Endothelial cell of umbilical vein (primary cell): ENCODE measurements at regions not wholly inside any gene's neighbourhood (a gene's known extent, or its start where the extent isn't known, plus 50 kb on each side); places are given as distances from the start of the nearest gene placed in this dataset.

Source experiments
- BruUV-seq: library from RNA; stranded (reverse); fragments of 400-500 nt; replicated peaks from 2 replicates; lab custom pipeline; 2021; lab: Mats Ljungman, UMichigan
- CTCF ChIA-PET: fragments of 300-600, 350-600 bp; sonication (Branson Sonifier 250); formaldehyde crosslinking; loops from one replicate; lab custom pipeline; 2021; ENCODE audit warnings: antibody characterized with exemption, inconsistent platforms; lab: Charles Lee
- POLR2A ChIA-PET: fragments of 300-600, 350-600 bp; sonication (Branson Sonifier 250); formaldehyde crosslinking; loops from one replicate; lab custom pipeline; 2021; ENCODE audit warnings: antibody characterized with exemption, inconsistent platforms; lab: Charles Lee
- DNase-seq: peaks from one replicate; pipeline ENCODE4 v3.0.0-alpha.2; 2011; ENCODE audit warnings: low read depth, low spot score
- FAIRE-seq: peaks from 2 replicates; lab custom pipeline; 2011; peaks lifted over from hg19 to GRCh38; lab: Jason Lieb, UNC
- H2AFZ ChIP-seq: 2 replicates; pipeline ENCODE4 v1.6.0; 2012; ENCODE audit warnings: low read depth, low read length, control low read depth, inconsistent platforms
- H3K27ac ChIP-seq: 2 replicates; pipeline ENCODE4 v1.5.1; 2011; ENCODE audit warnings: low read depth, mild to moderate bottlenecking, control low read depth, low read length, moderate library complexity; ENCODE audit not compliant: insufficient read depth
- H3K27me3 ChIP-seq, 2 experiments: 2 replicates each; pipeline versions ENCODE4 v1.6.0 to v1.6.1; 2011; ENCODE audit warnings: low read length in 2 of 2, mixed read lengths in 1 of 2; ENCODE audit not compliant: control insufficient read depth in 2 of 2, insufficient read depth in 2 of 2
- H3K36me3 ChIP-seq, 2 experiments: 2 replicates in 1 of 2; 3 replicates in 1 of 2; pipeline ENCODE4 v1.5.1; 2011; ENCODE audit warnings: low read length in 2 of 2, mild to moderate bottlenecking in 1 of 2, moderate library complexity in 1 of 2; ENCODE audit not compliant: control insufficient read depth in 2 of 2, insufficient read depth in 2 of 2; ENCODE audit errors: extremely low read depth in 1 of 2
- H3K4me1 ChIP-seq: 3 replicates; pipeline ENCODE4 v1.5.1; 2011; ENCODE audit warnings: mild to moderate bottlenecking, low read length; ENCODE audit not compliant: control insufficient read depth, insufficient read depth; ENCODE audit errors: extremely low read depth
- H3K4me2 ChIP-seq: 2 replicates; pipeline ENCODE4 v1.6.1; 2011; ENCODE audit warnings: low read length, control low read depth, mixed read lengths; ENCODE audit not compliant: insufficient read depth
- H3K4me3 ChIP-seq, 3 experiments: fragments of 200-600 bp in 1 of 3; sonication (generic), shearing (Covaris generic) in 1 of 3; replicated peaks in 1 of 3; 2 replicates each; pipeline ENCODE4 v1.5.1; 2011 to 2016; ENCODE audit warnings: control low read depth in 3 of 3, low read length in 3 of 3, mild to moderate bottlenecking in 2 of 3, inconsistent platforms in 1 of 3, low read depth in 1 of 3, moderate library complexity in 1 of 3; ENCODE audit not compliant: insufficient read depth in 1 of 3
- H3K79me2 ChIP-seq: 2 replicates; pipeline ENCODE4 v1.6.0; 2012; ENCODE audit warnings: low read length, inconsistent platforms; ENCODE audit not compliant: control insufficient read depth, insufficient read depth
- H3K9ac ChIP-seq: replicated peaks from 2 replicates; pipeline ENCODE3; 2011; ENCODE audit warnings: low read length, control low read depth; ENCODE audit not compliant: insufficient read depth; ENCODE audit errors: extremely low read depth
- H3K9me1 ChIP-seq: replicated peaks from 3 replicates; pipeline ENCODE4 v1.6.0; 2011; ENCODE audit warnings: mild to moderate bottlenecking, low read length; ENCODE audit not compliant: control insufficient read depth, insufficient read depth; ENCODE audit errors: extremely low read depth
- H3K9me3 ChIP-seq: replicated peaks from 2 replicates; pipeline ENCODE4 v1.5.1; 2012; ENCODE audit warnings: low read length, inconsistent platforms; ENCODE audit not compliant: control insufficient read depth, insufficient read depth
- H4K20me1 ChIP-seq: replicated peaks from 2 replicates; pipeline ENCODE3; 2011; ENCODE audit warnings: mild to moderate bottlenecking, low read length; ENCODE audit not compliant: control insufficient read depth, insufficient read depth; ENCODE audit errors: extremely low read depth
- CTCF ChIP-seq, 2 donors: IDR thresholded peaks; 1 replicate in 1 of 2; 2 replicates in 1 of 2; pipeline ENCODE4 v1.5.1; 2011; ENCODE audit warnings: low read length in 2 of 2, mild to moderate bottlenecking in 2 of 2, moderate library complexity in 2 of 2, control low read depth in 1 of 2, inconsistent platforms in 1 of 2, low read depth in 1 of 2; ENCODE audit not compliant: insufficient read depth in 1 of 2; ENCODE audit errors: extremely low read depth in 1 of 2
- EZH2 ChIP-seq: IDR thresholded peaks from 2 replicates; pipeline ENCODE4 v1.6.1; 2012; ENCODE audit warnings: borderline replicate concordance, low read depth, mild to moderate bottlenecking, moderate library complexity, low read length, inconsistent platforms; ENCODE audit not compliant: severe bottlenecking
- FOS ChIP-seq: IDR thresholded peaks from 2 replicates; pipeline ENCODE4 v1.6.1; 2011; ENCODE audit warnings: mild to moderate bottlenecking, low read length, moderate library complexity, borderline replicate concordance; ENCODE audit not compliant: insufficient read depth
- GATA2 ChIP-seq: IDR thresholded peaks from 2 replicates; pipeline ENCODE4 v1.7.0; 2011; ENCODE audit warnings: low read depth, mild to moderate bottlenecking, moderate library complexity, mixed read lengths, low read length; ENCODE audit not compliant: insufficient read length, insufficient read depth
- JUN ChIP-seq: IDR thresholded peaks from 2 replicates; pipeline ENCODE4 v1.6.1; 2011; ENCODE audit warnings: borderline replicate concordance, low read depth; ENCODE audit not compliant: insufficient read length, insufficient read depth
- MAX ChIP-seq: IDR thresholded peaks from 2 replicates; pipeline ENCODE4 v1.6.1; 2011; ENCODE audit not compliant: insufficient read depth, insufficient read length
- MYC ChIP-seq: IDR thresholded peaks from one replicate; pipeline ENCODE4 v1.6.1; 2011; ENCODE audit warnings: mild to moderate bottlenecking, low read depth, low read length
- POLR2A ChIP-seq: IDR thresholded peaks from 2 replicates; pipeline ENCODE4 v1.6.1; 2012; ENCODE audit warnings: low read depth, mild to moderate bottlenecking, control low read depth, low read length
- POLR2AphosphoS5 ChIP-seq: IDR thresholded peaks from 2 replicates; pipeline ENCODE4 v1.6.1; 2012; ENCODE audit warnings: low read depth, mild to moderate bottlenecking, control low read depth, low read length, moderate library complexity; ENCODE audit not compliant: insufficient read depth
- dilution Hi-C: fragments of 300-500 bp; cut with MboI; formaldehyde crosslinking; loops from one replicate; pipeline ENCODE4 v1.15.0; 2019; ENCODE audit warnings: low sequenced_read_pairs; ENCODE audit not compliant: extremely low pct_ligation_motif_present
- intact Hi-C: fragments of 100-400 bp; cut with micrococcal nuclease; formaldehyde crosslinking; loops from one replicate; pipeline ENCODE4 v1.10.0; 2022

- CTCF ChIA-PET = no interaction called here
- H3K27me3 ChIP-seq = no peaks in the 10 kb centered on the region
Observed at GRCh38 chr15:37518436-37518835, 416.0 kb upstream of the TMCO5A start.

More at GRCh38 chr15:37518436-37518835, 416.0 kb upstream of the TMCO5A start:
- Histone ChIP-seq H3K79me2 (no peaks in the 10 kb centered on the region), H3K9ac (no peak overlapping the region), H3K4me3 (no peak overlapping the region), H3K9me3 (peaks cover 2% of the 10 kb centered on the region), H3K27ac (no peak overlapping the region), H3K4me2 (no peak overlapping the region), H2AFZ (no peak overlapping the region), H3K4me1 (no peaks in the 10 kb centered on the region), H3K9me1 (no peaks in the 10 kb centered on the region), H4K20me1 (no peaks in the 10 kb centered on the region), H3K36me3 (no peaks in the 10 kb centered on the region)
- DNase-seq (no peak), FAIRE-seq (no peak)
- TF ChIP-seq POLR2AphosphoS5 (no peak), JUN (no peak), FOS (no peak), MYC (no peak), EZH2 (no peak), CTCF (IDR thresholded peaks at IDR 0.05; ENCODE audit: extremely low read depth in 1 of 2, insufficient read depth in 1 of 2, low read depth in 1 of 2, low read length in 2 of 2) (no peak), MAX (no peak), GATA2 (no peak), POLR2A (no peak)
- BruUV-seq = no TSS peak
- dilution Hi-C loops (no loop called here), intact Hi-C loops (no loop called here)
- POLR2A ChIA-PET = no interaction called here
